MG63 (cell line): ENCODE measurements at regions not wholly inside any gene's neighbourhood (a gene's known extent, or its start where the extent isn't known, plus 50 kb on each side); places are given as distances from the start of the nearest gene placed in this dataset.

Experiments used
- DNase-seq: peaks from one replicate; pipeline ENCODE4 v3.0.0-alpha.2; 2020
- H3K27me3 ChIP-seq: fragments of 250-450 bp; sonication (Bioruptor Pico); 2 replicates; pipeline ENCODE4 v1.5.1; 2020; ENCODE audit warnings: mild to moderate bottlenecking, moderate library complexity
- H3K36me3 ChIP-seq: fragments of 250-450 bp; sonication (Bioruptor Pico); 2 replicates; pipeline ENCODE4 v1.5.1; 2020; ENCODE audit warnings: mild to moderate bottlenecking, moderate library complexity
- H3K4me3 ChIP-seq: fragments of 250-450 bp; sonication (Bioruptor Pico); 2 replicates; pipeline ENCODE4 v1.5.1; 2020; ENCODE audit warnings: mild to moderate bottlenecking, moderate library complexity
- H3K9me3 ChIP-seq: fragments of 250-450 bp; sonication (Bioruptor Pico); 2 replicates; pipeline ENCODE4 v1.5.1; 2020; ENCODE audit warnings: mild to moderate bottlenecking, moderate library complexity

- Histone ChIP-seq H3K4me3 (no peak overlapping the region), H3K9me3 (no peaks in the 10 kb centered on the region), H3K27me3 (no peaks in the 10 kb centered on the region), H3K36me3 (no peaks in the 10 kb centered on the region)
- peak; percentile 9 for DNase-seq
Measured at GRCh38 chr3:187795207-187795960, 50.1 kb upstream of the BCL6 start.

- Histone ChIP-seq H3K9me3 (no peaks in the 10 kb centered on the region), H3K27me3 (no peaks in the 10 kb centered on the region), H3K4me3 (no peak overlapping the region), H3K36me3 (no peaks in the 10 kb centered on the region)
- no peak for DNase-seq
Measured at GRCh38 chr3:187798126-187798525, 52.9 kb upstream of the BCL6 start.

GRCh38 chr3:187798531-187799530, 53.6 kb upstream of the BCL6 start:
- Histone ChIP-seq H3K36me3 (no peaks in the 10 kb centered on the region), H3K27me3 (no peaks in the 10 kb centered on the region), H3K9me3 (no peaks in the 10 kb centered on the region), H3K4me3 (no peak overlapping the region)
- no peak for DNase-seq

- H3K27me3 ChIP-seq = no peaks in the 10 kb centered on the region
- no peak overlapping the region for H3K4me3 ChIP-seq
- DNase-seq = no peak
- no peaks in the 10 kb centered on the region for H3K36me3 ChIP-seq
- H3K9me3 ChIP-seq = no peaks in the 10 kb centered on the region
Measured at GRCh38 chr3:187799942-187800641, 54.8 kb upstream of the BCL6 start.

GRCh38 chr3:187801152-187801551, 55.9 kb upstream of the BCL6 start:
- DNase-seq = no peak
- H3K4me3 ChIP-seq = no peak overlapping the region
- H3K36me3 ChIP-seq = no peaks in the 10 kb centered on the region
- H3K27me3 ChIP-seq = no peaks in the 10 kb centered on the region
- no peaks in the 10 kb centered on the region for H3K9me3 ChIP-seq

- Histone ChIP-seq H3K9me3 (no peaks in the 10 kb centered on the region), H3K36me3 (no peaks in the 10 kb centered on the region), H3K27me3 (no peaks in the 10 kb centered on the region), H3K4me3 (no peak overlapping the region)
- no peak for DNase-seq
Measured at GRCh38 chr3:187802203-187802927, 57.1 kb upstream of the BCL6 start.

GRCh38 chr3:187802928-187803259, 57.6 kb upstream of the BCL6 start:
- DNase-seq = no peak
- Histone ChIP-seq H3K36me3 (no peaks in the 10 kb centered on the region), H3K27me3 (no peaks in the 10 kb centered on the region), H3K4me3 (no peak overlapping the region), H3K9me3 (no peaks in the 10 kb centered on the region)

- Histone ChIP-seq H3K27me3 (no peaks in the 10 kb centered on the region), H3K9me3 (no peaks in the 10 kb centered on the region), H3K36me3 (no peaks in the 10 kb centered on the region), H3K4me3 (no peak overlapping the region)
- no peak for DNase-seq
Measured at GRCh38 chr3:187804120-187804744, 59.0 kb upstream of the BCL6 start.

- Histone ChIP-seq H3K36me3 (no peaks in the 10 kb centered on the region), H3K4me3 (no peak overlapping the region), H3K9me3 (no peaks in the 10 kb centered on the region), H3K27me3 (no peaks in the 10 kb centered on the region)
- no peak for DNase-seq
Measured at GRCh38 chr3:187804745-187805121, 59.5 kb upstream of the BCL6 start.

- DNase-seq = no peak
- no peaks in the 10 kb centered on the region for H3K36me3 ChIP-seq
- no peaks in the 10 kb centered on the region for H3K27me3 ChIP-seq
- no peak overlapping the region for H3K4me3 ChIP-seq
- H3K9me3 ChIP-seq = no peaks in the 10 kb centered on the region
Measured at GRCh38 chr3:187805774-187806173, 60.5 kb upstream of the BCL6 start.

GRCh38 chr3:187807086-187807862, 62.0 kb upstream of the BCL6 start:
- no peaks in the 10 kb centered on the region for H3K9me3 ChIP-seq
- peak; percentile 13 for DNase-seq
- no peak overlapping the region for H3K4me3 ChIP-seq
- H3K36me3 ChIP-seq = no peaks in the 10 kb centered on the region
- no peaks in the 10 kb centered on the region for H3K27me3 ChIP-seq

- Histone ChIP-seq H3K27me3 (no peaks in the 10 kb centered on the region), H3K36me3 (no peaks in the 10 kb centered on the region), H3K4me3 (no peak overlapping the region), H3K9me3 (no peaks in the 10 kb centered on the region)
- no peak for DNase-seq
Measured at GRCh38 chr3:187808527-187808895, 63.2 kb upstream of the BCL6 start.

- Histone ChIP-seq H3K36me3 (no peaks in the 10 kb centered on the region), H3K4me3 (no peak overlapping the region), H3K27me3 (no peaks in the 10 kb centered on the region), H3K9me3 (no peaks in the 10 kb centered on the region)
- DNase-seq = no peak
Measured at GRCh38 chr3:187809612-187809991, 64.3 kb upstream of the BCL6 start.

GRCh38 chr3:187810021-187810446, 64.8 kb upstream of the BCL6 start:
- H3K9me3 ChIP-seq = no peaks in the 10 kb centered on the region
- no peak for DNase-seq
- no peak overlapping the region for H3K4me3 ChIP-seq
- no peaks in the 10 kb centered on the region for H3K27me3 ChIP-seq
- no peaks in the 10 kb centered on the region for H3K36me3 ChIP-seq

GRCh38 chr3:187811585-187812250, 66.5 kb upstream of the BCL6 start:
- DNase-seq = peak; percentile 33
- Histone ChIP-seq H3K4me3 (no peak overlapping the region), H3K9me3 (no peaks in the 10 kb centered on the region), H3K27me3 (no peaks in the 10 kb centered on the region), H3K36me3 (no peaks in the 10 kb centered on the region)
